ACC112 (cell line): ENCODE measurements at regions not wholly inside any gene's neighbourhood (a gene's known extent, or its start where the extent isn't known, plus 50 kb on each side); places are given as distances from the start of the nearest gene placed in this dataset.

Experiments
- H2AFZ ChIP-seq: fragments of 200-600 bp; sonication (generic); one replicate; pipeline ENCODE4 v1.6.0; 2017; ENCODE audit warnings: antibody characterized with exemption, low read length; ENCODE audit not compliant: unreplicated experiment
- H3K27ac ChIP-seq: fragments of 200-600 bp; sonication (generic); 2 replicates; pipeline ENCODE4 v1.5.1; 2014; ENCODE audit warnings: low read depth, mild to moderate bottlenecking, antibody characterized with exemption, low read length, moderate library complexity
- H3K27me3 ChIP-seq: fragments of 200-600 bp; sonication (generic); 2 replicates; pipeline ENCODE4 v1.6.1; 2014; ENCODE audit warnings: mild to moderate bottlenecking, antibody characterized with exemption, low read length, moderate library complexity, mixed read lengths; ENCODE audit not compliant: insufficient read depth
- H3K36me3 ChIP-seq: fragments of 200-600 bp; sonication (generic); 2 replicates; pipeline ENCODE4 v1.6.1; 2016; ENCODE audit warnings: mild to moderate bottlenecking, antibody characterized with exemption, low read length, moderate library complexity, mixed read lengths; ENCODE audit not compliant: insufficient read depth
- H3K4me1 ChIP-seq: fragments of 200-600 bp; sonication (generic); one replicate; pipeline ENCODE4 v1.6.1; 2016; ENCODE audit warnings: low read length, mixed read lengths; ENCODE audit not compliant: insufficient read depth, unreplicated experiment, control insufficient read depth
- H3K4me3 ChIP-seq: fragments of 200-600 bp; sonication (generic); 2 replicates; pipeline ENCODE4 v1.5.1; 2014; ENCODE audit warnings: mild to moderate bottlenecking, low read depth, low read length
- H3K79me2 ChIP-seq: fragments of 200-600 bp; sonication (generic); one replicate; pipeline ENCODE4 v1.6.0; 2016; ENCODE audit warnings: low read length; ENCODE audit not compliant: control insufficient read depth, unreplicated experiment, insufficient read depth

GRCh38 chr1:194277927-194278326 lies 1091.5 kb upstream of the B3GALT2 start:
- Histone ChIP-seq H3K27ac (no peak overlapping the region), H3K27me3 (no peaks in the 10 kb centered on the region), H3K4me3 (no peak overlapping the region), H3K79me2 (no peaks in the 10 kb centered on the region), H2AFZ (no peak overlapping the region), H3K4me1 (no peaks in the 10 kb centered on the region), H3K36me3 (no peaks in the 10 kb centered on the region)

GRCh38 chr1:194273660-194274059 lies 1087.2 kb upstream of the B3GALT2 start:
- Histone ChIP-seq H3K27ac (no peak overlapping the region), H3K4me3 (no peak overlapping the region), H3K4me1 (no peaks in the 10 kb centered on the region), H3K36me3 (no peaks in the 10 kb centered on the region), H2AFZ (no peak overlapping the region), H3K27me3 (no peaks in the 10 kb centered on the region), H3K79me2 (no peaks in the 10 kb centered on the region)

- H2AFZ ChIP-seq = no peak overlapping the region
- no peaks in the 10 kb centered on the region for H3K4me1 ChIP-seq
- H3K79me2 ChIP-seq = no peaks in the 10 kb centered on the region
- no peak overlapping the region for H3K4me3 ChIP-seq
- H3K27me3 ChIP-seq = no peaks in the 10 kb centered on the region
- H3K36me3 ChIP-seq = no peaks in the 10 kb centered on the region
- H3K27ac ChIP-seq = no peak overlapping the region
Observed at GRCh38 chr1:194268839-194269238, 1082.4 kb upstream of the B3GALT2 start.

GRCh38 chr1:194267021-194267420 lies 1080.6 kb upstream of the B3GALT2 start:
- H2AFZ ChIP-seq = no peak overlapping the region
- H3K27me3 ChIP-seq = no peaks in the 10 kb centered on the region
- no peak overlapping the region for H3K27ac ChIP-seq
- no peaks in the 10 kb centered on the region for H3K36me3 ChIP-seq
- H3K79me2 ChIP-seq = no peaks in the 10 kb centered on the region
- no peaks in the 10 kb centered on the region for H3K4me1 ChIP-seq
- no peak overlapping the region for H3K4me3 ChIP-seq

- no peak overlapping the region for H2AFZ ChIP-seq
- no peaks in the 10 kb centered on the region for H3K79me2 ChIP-seq
- H3K27ac ChIP-seq = no peak overlapping the region
- no peaks in the 10 kb centered on the region for H3K27me3 ChIP-seq
- H3K4me3 ChIP-seq = no peak overlapping the region
- no peaks in the 10 kb centered on the region for H3K4me1 ChIP-seq
- H3K36me3 ChIP-seq = no peaks in the 10 kb centered on the region
Observed at GRCh38 chr1:194256010-194256409, 1069.6 kb upstream of the B3GALT2 start.

GRCh38 chr1:194252199-194252598 lies 1065.8 kb upstream of the B3GALT2 start:
- Histone ChIP-seq H3K36me3 (no peaks in the 10 kb centered on the region), H3K79me2 (no peaks in the 10 kb centered on the region), H3K27ac (no peak overlapping the region), H3K4me3 (no peak overlapping the region), H3K4me1 (no peaks in the 10 kb centered on the region), H2AFZ (no peak overlapping the region), H3K27me3 (no peaks in the 10 kb centered on the region)

- no peaks in the 10 kb centered on the region for H3K27me3 ChIP-seq
- no peak overlapping the region for H3K27ac ChIP-seq
- no peaks in the 10 kb centered on the region for H3K4me1 ChIP-seq
- no peaks in the 10 kb centered on the region for H3K79me2 ChIP-seq
- H3K4me3 ChIP-seq = no peak overlapping the region
- no peaks in the 10 kb centered on the region for H3K36me3 ChIP-seq
- no peak overlapping the region for H2AFZ ChIP-seq
Observed at GRCh38 chr1:194241215-194241614, 1054.8 kb upstream of the B3GALT2 start.

- Histone ChIP-seq H3K4me3 (no peak overlapping the region), H3K4me1 (peaks cover 10% of the 10 kb centered on the region), H2AFZ (no peak overlapping the region), H3K27me3 (no peaks in the 10 kb centered on the region), H3K27ac (no peak overlapping the region), H3K36me3 (no peaks in the 10 kb centered on the region), H3K79me2 (no peaks in the 10 kb centered on the region)
Observed at GRCh38 chr1:194233069-194233468, 1046.7 kb upstream of the B3GALT2 start.

- H2AFZ ChIP-seq = no peak overlapping the region
- H3K4me1 ChIP-seq = peaks cover 10% of the 10 kb centered on the region
- no peaks in the 10 kb centered on the region for H3K79me2 ChIP-seq
- H3K27ac ChIP-seq = no peak overlapping the region
- no peak overlapping the region for H3K4me3 ChIP-seq
- H3K36me3 ChIP-seq = no peaks in the 10 kb centered on the region
- no peaks in the 10 kb centered on the region for H3K27me3 ChIP-seq
Observed at GRCh38 chr1:194230351-194231144, 1044.1 kb upstream of the B3GALT2 start.

- Histone ChIP-seq H3K36me3 (no peaks in the 10 kb centered on the region), H3K4me1 (peaks cover 6% of the 10 kb centered on the region), H3K4me3 (no peak overlapping the region), H2AFZ (no peak overlapping the region), H3K27ac (no peak overlapping the region), H3K27me3 (no peaks in the 10 kb centered on the region), H3K79me2 (no peaks in the 10 kb centered on the region)
Observed at GRCh38 chr1:194228427-194228826, 1042.0 kb upstream of the B3GALT2 start.

- no peak overlapping the region for H2AFZ ChIP-seq
- H3K79me2 ChIP-seq = no peaks in the 10 kb centered on the region
- no peak overlapping the region for H3K27ac ChIP-seq
- H3K4me1 ChIP-seq = no peaks in the 10 kb centered on the region
- no peaks in the 10 kb centered on the region for H3K27me3 ChIP-seq
- no peak overlapping the region for H3K4me3 ChIP-seq
- no peaks in the 10 kb centered on the region for H3K36me3 ChIP-seq
Observed at GRCh38 chr1:194227161-194227560, 1040.7 kb upstream of the B3GALT2 start.
